CD14-positive monocyte (primary cell): ENCODE measurements at regions not wholly inside any gene's neighbourhood (a gene's known extent, or its start where the extent isn't known, plus 50 kb on each side); places are given as distances from the start of the nearest gene placed in this dataset.

ENCODE experiments used
- DNase-seq, 3 donors: peaks; one replicate each; pipeline ENCODE4 v3.0.0-alpha.2; 2011 to 2022
- H2AFZ ChIP-seq: 2 replicates; pipeline ENCODE4 v1.6.0; 2012; ENCODE audit warnings: mild to moderate bottlenecking, low read depth, low read length, inconsistent platforms; ENCODE audit not compliant: insufficient read depth, poor library complexity, severe bottlenecking
- H3K27ac ChIP-seq, 2 donors: 1 replicate in 1 of 2; 2 replicates in 1 of 2; pipeline ENCODE4 v1.5.1; 2012 to 2013; ENCODE audit warnings: low read length in 2 of 2, control low read depth in 1 of 2, inconsistent platforms in 1 of 2, low read depth in 1 of 2, mild to moderate bottlenecking in 1 of 2
- H3K27me3 ChIP-seq, 2 donors: one replicate each; pipeline versions ENCODE4 v1.6.0 to v1.6.1; 2011 to 2013; ENCODE audit warnings: low read length in 2 of 2; ENCODE audit not compliant: control insufficient read depth in 2 of 2, insufficient read depth in 2 of 2
- H3K36me3 ChIP-seq, 2 donors: replicated peaks in 1 of 2; 1 replicate in 1 of 2; 2 replicates in 1 of 2; pipeline versions ENCODE4 v1.5.1 to v1.6.1; 2012 to 2013; ENCODE audit warnings: low read length in 2 of 2, control low read depth in 1 of 2, inconsistent platforms in 1 of 2, mild to moderate bottlenecking in 1 of 2; ENCODE audit not compliant: insufficient read depth in 2 of 2, control insufficient read depth in 1 of 2
- H3K4me1 ChIP-seq, 2 donors: 1 replicate in 1 of 2; 2 replicates in 1 of 2; pipeline versions ENCODE4 v1.5.1 to v1.6.1; 2012 to 2013; ENCODE audit warnings: low read length in 2 of 2, control low read depth in 1 of 2, inconsistent platforms in 1 of 2, mild to moderate bottlenecking in 1 of 2, moderate library complexity in 1 of 2; ENCODE audit not compliant: insufficient read depth in 2 of 2, control insufficient read depth in 1 of 2
- H3K4me2 ChIP-seq: replicated peaks from 2 replicates; pipeline ENCODE3; 2012; ENCODE audit warnings: low read length, moderate library complexity, mild to moderate bottlenecking; ENCODE audit not compliant: poor library complexity, severe bottlenecking; ENCODE audit errors: extremely low read depth
- H3K4me3 ChIP-seq, 3 experiments: fragments of 200-600 bp in 1 of 3; sonication (generic) in 1 of 3; replicated peaks in 1 of 3; 1 replicate in 2 of 3; 2 replicates in 1 of 3; pipeline ENCODE4 v1.5.1; 2011 to 2013; ENCODE audit warnings: low read length in 3 of 3, mild to moderate bottlenecking in 3 of 3, control low read depth in 2 of 3, low read depth in 2 of 3, inconsistent platforms in 1 of 3, moderate library complexity in 1 of 3
- H3K79me2 ChIP-seq: 2 replicates; pipeline ENCODE4 v1.6.0; 2012; ENCODE audit warnings: mild to moderate bottlenecking, control low read depth, inconsistent platforms, low read length, moderate library complexity; ENCODE audit not compliant: insufficient read depth
- H3K9ac ChIP-seq: 2 replicates; pipeline ENCODE4 v1.6.0; 2017; ENCODE audit warnings: low read length, mild to moderate bottlenecking; ENCODE audit not compliant: insufficient read depth, poor library complexity, severe bottlenecking
- H3K9me3 ChIP-seq, 2 donors: replicated peaks in 1 of 2; 1 replicate in 1 of 2; 2 replicates in 1 of 2; pipeline versions ENCODE4 v1.5.1 to v1.6.1; 2012 to 2013; ENCODE audit warnings: low read length in 2 of 2, control low read depth in 1 of 2; ENCODE audit not compliant: control insufficient read depth in 1 of 2, insufficient read depth in 1 of 2
- H4K20me1 ChIP-seq: 2 replicates; pipeline ENCODE4 v1.6.0; 2012; ENCODE audit warnings: mild to moderate bottlenecking, low read length, control low read depth, moderate library complexity; ENCODE audit not compliant: insufficient read depth
- H3K27ac Mint-ChIP-seq, 7 donors: one replicate each; pipeline ENCODE4 v1.8.0; 2020; ENCODE audit warnings: mild to moderate bottlenecking in 7 of 7, mixed read lengths in 7 of 7, moderate library complexity in 6 of 7, inconsistent platforms in 2 of 7
- H3K27me3 Mint-ChIP-seq, 3 donors: one replicate each; pipeline ENCODE4 v1.8.0; 2021 to 2022; ENCODE audit warnings: low read depth in 3 of 3, mild to moderate bottlenecking in 3 of 3, mixed read lengths in 3 of 3, moderate library complexity in 3 of 3, inconsistent platforms in 1 of 3
- H3K36me3 Mint-ChIP-seq, 2 donors: one replicate each; pipeline ENCODE4 v1.8.0; 2020; ENCODE audit warnings: mixed read lengths in 2 of 2, inconsistent platforms in 1 of 2, mild to moderate bottlenecking in 1 of 2
- H3K4me1 Mint-ChIP-seq: one replicate; pipeline ENCODE4 v1.8.0; 2020; ENCODE audit warnings: mild to moderate bottlenecking, mixed read lengths
- H3K4me3 Mint-ChIP-seq, 2 donors: one replicate each; pipeline ENCODE4 v1.8.0; 2020; ENCODE audit warnings: mild to moderate bottlenecking in 2 of 2, mixed read lengths in 2 of 2, moderate library complexity in 1 of 2
- H3K9me3 Mint-ChIP-seq, 7 donors: one replicate each; pipeline ENCODE4 v1.8.0; 2020 to 2022; ENCODE audit warnings: mixed read lengths in 7 of 7, mild to moderate bottlenecking in 6 of 7, moderate library complexity in 6 of 7, inconsistent platforms in 2 of 7
- CTCF ChIP-seq: fragments of 200-600 bp; IDR thresholded peaks from one replicate; pipeline ENCODE4 v1.8.0; 2022; ENCODE audit warnings: antibody characterized with exemption, mild to moderate bottlenecking
- WGBS: methylation state at CpG from one replicate; pipeline ENCODE4 v1.1.5; 2013; ENCODE audit warnings: missing lambda C conversion rate; ENCODE audit not compliant: insufficient coverage; 5-methylcytosine and 5-hydroxymethylcytosine counted together
- intact Hi-C, 2 donors: fragments of 100-400 bp; cut with micrococcal nuclease; formaldehyde crosslinking; loops; one replicate each; pipeline versions ENCODE4 v1.15.0 to v1.15.1; 2023

- H3K9me3 ChIP-seq, result no peaks in the 10 kb centered on the region
- H4K20me1 ChIP-seq, result no peaks in the 10 kb centered on the region
- H3K79me2 ChIP-seq, result no peaks in the 10 kb centered on the region
- no peak overlapping the region for H3K27ac ChIP-seq
- no peak overlapping the region for H3K4me3 Mint-ChIP-seq
- intact Hi-C loops, result no loop called here
- no peak for DNase-seq
- no peak overlapping the region for H3K9ac ChIP-seq
- 100% methylated on average over 2 of the region's 3 CpGs for WGBS
- no peaks in the 10 kb centered on the region for H3K36me3 ChIP-seq
- H3K4me3 ChIP-seq, result no peak overlapping the region
- no peaks in the 10 kb centered on the region for H3K4me1 Mint-ChIP-seq
- H3K27ac Mint-ChIP-seq, result no peak overlapping the region
- peaks cover 0 to 5% (median 0%) of the 10 kb centered on the region in 7 donors for H3K9me3 Mint-ChIP-seq
- TF ChIP-seq CTCF, result no peak
- H2AFZ ChIP-seq, result no peak overlapping the region
- no peaks in the 10 kb centered on the region for H3K27me3 ChIP-seq
- H3K36me3 Mint-ChIP-seq, result no peaks in the 10 kb centered on the region
- no peak overlapping the region for H3K4me2 ChIP-seq
- no peaks in the 10 kb centered on the region for H3K4me1 ChIP-seq
- H3K27me3 Mint-ChIP-seq, result no peaks in the 10 kb centered on the region
Measured at GRCh38 chr7:115233809-115234208, 311.9 kb downstream of the MDFIC start.

- Mint-ChIP-seq H3K27me3 (peaks cover 0 to 1% (median 0%) of the 10 kb centered on the region in 3 donors), H3K27ac (no peak overlapping the region), H3K4me1 (no peaks in the 10 kb centered on the region), H3K36me3 (no peaks in the 10 kb centered on the region), H3K9me3 (peaks cover 0 to 5% (median 0%) of the 10 kb centered on the region in 7 donors), H3K4me3 (no peak overlapping the region)
- Histone ChIP-seq H3K4me2 (no peak overlapping the region), H3K4me3 (no peak overlapping the region), H3K4me1 (no peaks in the 10 kb centered on the region), H3K79me2 (no peaks in the 10 kb centered on the region), H3K36me3 (no peaks in the 10 kb centered on the region), H3K27me3 (no peaks in the 10 kb centered on the region), H3K9ac (no peak overlapping the region), H3K27ac (no peak overlapping the region), H2AFZ (no peak overlapping the region), H4K20me1 (no peaks in the 10 kb centered on the region), H3K9me3 (no peaks in the 10 kb centered on the region)
- intact Hi-C loops, result no loop called here
- TF ChIP-seq CTCF, result no peak
- WGBS, result 100% methylated on average over 1 of the region's 3 CpGs
- no peak for DNase-seq
Measured at GRCh38 chr7:115232041-115232440, 310.1 kb downstream of the MDFIC start.
